RWPE1 (cell line): ENCODE measurements at regions not wholly inside any gene's neighbourhood (a gene's known extent, or its start where the extent isn't known, plus 50 kb on each side); places are given as distances from the start of the nearest gene placed in this dataset.

Experiments used
- CTCF ChIA-PET: fragments of 350-600 bp; sonication (Branson Sonifier 250); formaldehyde crosslinking; extraction: SDS; loops from one replicate; lab custom pipeline; 2021; lab: Yijun Ruan, JAX
- POLR2A ChIA-PET: fragments of 400-600 bp; formaldehyde crosslinking; extraction: SDS; loops from one replicate; lab custom pipeline; 2020; ENCODE audit warnings: antibody characterized with exemption; ENCODE audit not compliant: low non-redundant PET; lab: Yijun Ruan, JAX
- DNase-seq: peaks from one replicate; pipeline ENCODE4 v3.0.0; 2012; ENCODE audit warnings: low spot score
- H3K27ac ChIP-seq: fragments of 450-650 bp; 2 replicates; pipeline ENCODE4 v1.5.1; 2017
- TF ChIP-seq, protein P1 (sequence below): fragments of 450-650 bp; conservative IDR thresholded peaks from 2 replicates; pipeline ENCODE4 v1.5.1; 2017; ENCODE audit warnings: low read depth, mild to moderate bottlenecking

DNA sequence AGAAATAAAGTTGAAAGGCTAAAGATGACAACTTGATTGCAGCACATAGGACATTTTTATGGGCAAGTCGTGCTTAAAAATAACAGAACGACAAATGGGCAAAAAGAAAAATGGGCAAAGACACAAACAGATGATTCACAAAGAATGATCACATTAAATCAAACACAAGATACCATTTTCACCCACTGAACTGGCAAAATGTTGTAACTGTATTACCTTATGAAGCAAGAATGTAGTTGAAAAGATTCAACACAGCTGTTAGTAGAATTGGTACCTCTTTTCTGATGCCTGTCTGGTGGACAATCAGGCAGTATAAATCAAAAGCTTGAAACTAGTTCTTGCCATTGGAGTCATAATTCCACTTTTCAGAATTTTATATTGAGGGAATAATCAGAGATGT lies 81.0 kb upstream of the PALM2AKAP2 start:
- H3K27ac ChIP-seq = no peak overlapping the region
- DNase-seq = no peak
- TF ChIP-seq, protein P1, sequence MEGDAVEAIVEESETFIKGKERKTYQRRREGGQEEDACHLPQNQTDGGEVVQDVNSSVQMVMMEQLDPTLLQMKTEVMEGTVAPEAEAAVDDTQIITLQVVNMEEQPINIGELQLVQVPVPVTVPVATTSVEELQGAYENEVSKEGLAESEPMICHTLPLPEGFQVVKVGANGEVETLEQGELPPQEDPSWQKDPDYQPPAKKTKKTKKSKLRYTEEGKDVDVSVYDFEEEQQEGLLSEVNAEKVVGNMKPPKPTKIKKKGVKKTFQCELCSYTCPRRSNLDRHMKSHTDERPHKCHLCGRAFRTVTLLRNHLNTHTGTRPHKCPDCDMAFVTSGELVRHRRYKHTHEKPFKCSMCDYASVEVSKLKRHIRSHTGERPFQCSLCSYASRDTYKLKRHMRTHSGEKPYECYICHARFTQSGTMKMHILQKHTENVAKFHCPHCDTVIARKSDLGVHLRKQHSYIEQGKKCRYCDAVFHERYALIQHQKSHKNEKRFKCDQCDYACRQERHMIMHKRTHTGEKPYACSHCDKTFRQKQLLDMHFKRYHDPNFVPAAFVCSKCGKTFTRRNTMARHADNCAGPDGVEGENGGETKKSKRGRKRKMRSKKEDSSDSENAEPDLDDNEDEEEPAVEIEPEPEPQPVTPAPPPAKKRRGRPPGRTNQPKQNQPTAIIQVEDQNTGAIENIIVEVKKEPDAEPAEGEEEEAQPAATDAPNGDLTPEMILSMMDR = no peak
- POLR2A ChIA-PET = no interaction called here
- CTCF ChIA-PET = interaction anchor here (0.6 kb wide), 1 partner anchor 22 kb away, joined by 3 read pairs; no protein-coding TSS in a partner anchor

DNA sequence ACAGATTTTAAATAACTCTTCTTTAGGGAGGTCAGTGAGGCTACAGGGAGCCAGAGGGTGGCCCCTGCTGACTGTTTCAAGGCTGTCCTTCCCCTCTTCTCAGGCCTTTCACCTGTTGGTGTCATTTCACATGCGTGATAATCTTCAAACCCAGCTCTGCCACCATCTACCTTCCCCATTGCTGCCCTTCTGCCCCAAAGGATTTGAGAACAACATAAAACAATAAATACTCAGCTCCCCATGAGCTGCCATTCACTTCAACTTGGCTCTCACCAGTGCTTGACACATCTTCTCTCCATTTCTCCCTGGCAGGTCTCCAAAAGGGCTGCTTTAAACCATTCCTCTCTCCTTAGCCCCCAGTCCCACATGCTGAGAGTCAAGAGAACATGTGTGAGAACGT lies 75.5 kb upstream of the PALM2AKAP2 start:
- no peak overlapping the region for H3K27ac ChIP-seq
- CTCF ChIA-PET = interaction anchor here (0.7 kb wide), 1 partner anchor 155 kb away, joined by 3 read pairs; no protein-coding TSS in a partner anchor

DNA sequence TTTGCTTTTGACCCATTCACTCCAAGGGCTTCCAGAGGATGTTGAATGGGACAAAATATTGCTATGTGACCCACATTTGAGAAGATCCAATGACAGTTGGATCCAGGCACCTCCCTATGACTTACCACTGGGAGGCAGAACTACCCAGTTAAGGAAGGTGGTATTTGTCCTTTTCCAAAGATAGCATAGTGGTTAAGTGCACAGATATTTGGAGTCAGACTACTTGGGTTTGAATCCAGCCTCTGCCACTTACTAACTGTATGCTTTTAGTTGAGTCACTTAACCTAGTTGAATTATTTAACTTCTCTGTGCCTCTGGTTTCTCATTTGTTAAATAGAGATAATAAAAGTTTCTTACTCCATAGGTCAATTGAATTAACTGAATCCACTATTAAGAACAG lies 74.5 kb upstream of the PALM2AKAP2 start:
- H3K27ac ChIP-seq = no peak overlapping the region
- peak; percentile 21 for DNase-seq
- CTCF ChIA-PET = no interaction called here
- TF ChIP-seq, protein P1 = no peak
- POLR2A ChIA-PET = no interaction called here

More for the DNA sequence above, 75.5 kb upstream of the PALM2AKAP2 start:
- TF ChIP-seq, protein P1 = no peak
- POLR2A ChIA-PET = no interaction called here
- no peak for DNase-seq

- POLR2A ChIA-PET = no interaction called here
- no peak overlapping the region for H3K27ac ChIP-seq
- TF ChIP-seq, protein P1 = no peak
- CTCF ChIA-PET = no interaction called here
- DNase-seq = no peak
Observed at GRCh38 chr9:109707355-109707754, 72.6 kb upstream of the PALM2AKAP2 start.

GRCh38 chr9:109708451-109708945 lies 71.5 kb upstream of the PALM2AKAP2 start:
- DNase-seq = no peak
- POLR2A ChIA-PET = no interaction called here
- TF ChIP-seq, protein P1 = no peak
- CTCF ChIA-PET = no interaction called here
- H3K27ac ChIP-seq = no peak overlapping the region

DNA sequence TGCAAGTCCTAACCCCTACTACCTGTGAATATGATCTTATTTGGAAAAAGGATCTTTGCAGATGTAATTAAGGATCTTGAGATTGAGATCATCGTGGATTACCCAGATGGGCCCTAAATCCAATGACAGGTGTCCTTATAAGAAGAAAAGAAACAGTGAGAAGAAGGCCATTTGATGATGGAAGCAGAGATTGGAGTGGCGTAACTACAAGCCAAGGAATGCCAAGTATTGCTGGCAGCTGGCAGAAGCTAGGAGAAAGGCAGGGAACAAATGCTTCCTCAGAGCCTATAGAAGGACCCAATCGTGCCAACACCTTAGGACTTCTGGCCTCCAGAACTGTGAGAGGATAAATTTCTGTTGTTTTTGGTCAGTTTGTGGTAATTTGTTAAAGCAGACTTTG lies 70.1 kb upstream of the PALM2AKAP2 start:
- TF ChIP-seq, protein P1 = no peak
- H3K27ac ChIP-seq = no peak overlapping the region
- DNase-seq = no peak
- ChIA-PET POLR2A (no interaction called here), CTCF (no interaction called here)
